GM12872 (cell line): ENCODE measurements at regions not wholly inside any gene's neighbourhood (a gene's known extent, or its start where the extent isn't known, plus 50 kb on each side); places are given as distances from the start of the nearest gene placed in this dataset.

Experiments
- CTCF ChIP-seq: IDR thresholded peaks from 3 replicates; pipeline ENCODE4 v1.5.1; 2011; ENCODE audit warnings: low read depth, mild to moderate bottlenecking, low read length, moderate library complexity; ENCODE audit not compliant: insufficient read depth

GRCh38 chr13:110001670-110002275, 215.4 kb upstream of the IRS2 start:
- TF ChIP-seq CTCF: no peak

GRCh38 chr13:110000534-110001345, 214.4 kb upstream of the IRS2 start:
- no peak for TF ChIP-seq CTCF

- no peak for TF ChIP-seq CTCF
Observed at GRCh38 chr13:109999659-110000533, 213.5 kb upstream of the IRS2 start.

GRCh38 chr13:109998684-109999533, 212.5 kb upstream of the IRS2 start:
- no peak for TF ChIP-seq CTCF

- TF ChIP-seq CTCF: no peak
Observed at GRCh38 chr13:109998037-109998436, 211.7 kb upstream of the IRS2 start.

GRCh38 chr13:109996404-109996960, 210.1 kb upstream of the IRS2 start:
- no peak for TF ChIP-seq CTCF
